A549 (cell line): ENCODE measurements at regions not wholly inside any gene's neighbourhood (a gene's known extent, or its start where the extent isn't known, plus 50 kb on each side); places are given as distances from the start of the nearest gene placed in this dataset.

Experiments used
- BHLHE40 ChIP-seq: IDR thresholded peaks from 2 replicates; pipeline ENCODE4 v1.6.1; 2012; ENCODE audit warnings: low read depth, low read length, inconsistent platforms
- CTCF ChIP-seq: fragments of >200 bp; sonication (Bioruptor Twin); formaldehyde crosslinking; IDR thresholded peaks from 3 replicates; pipeline ENCODE4 v1.5.1; 2016
- ELK1 ChIP-seq: fragments of 150-350 bp; IDR thresholded peaks from 2 replicates; pipeline ENCODE4 v1.6.1; 2014; ENCODE audit warnings: low read depth, mild to moderate bottlenecking, low read length
- EP300 ChIP-seq, 2 experiments: fragments of >200 bp; sonication (Bioruptor Twin); formaldehyde crosslinking; IDR thresholded peaks; 2 replicates in 1 of 2; 3 replicates in 1 of 2; pipeline ENCODE4 v1.6.1; 2016 to 2017
- JUNB ChIP-seq: fragments of >200 bp; sonication (Bioruptor Twin); formaldehyde crosslinking; IDR thresholded peaks from 2 replicates; pipeline ENCODE4 v1.6.1; 2016
- PBX3 ChIP-seq: IDR thresholded peaks from 2 replicates; pipeline ENCODE4 v1.6.1; 2012
- POLR2A ChIP-seq: IDR thresholded peaks from 2 replicates; pipeline ENCODE4 v1.6.1; 2012; ENCODE audit warnings: mild to moderate bottlenecking, low read length
- RAD21 ChIP-seq, 2 experiments: fragments of >200 bp in 1 of 2; sonication (Bioruptor Twin) in 1 of 2; formaldehyde crosslinking in 1 of 2; IDR thresholded peaks in 1 of 2; conservative IDR thresholded peaks in 1 of 2; 2 replicates in 1 of 2; 3 replicates in 1 of 2; pipeline ENCODE4 v1.6.1; 2012 to 2018; ENCODE audit warnings: inconsistent platforms in 1 of 2
- REST ChIP-seq: fragments of 200-600 bp; sonication (generic); IDR thresholded peaks from 2 replicates; pipeline ENCODE4 v1.6.1; 2016; ENCODE audit warnings: antibody characterized with exemption, mild to moderate bottlenecking, moderate library complexity
- USF2 ChIP-seq: fragments of 450-650 bp; IDR thresholded peaks from 2 replicates; pipeline ENCODE4 v1.6.1; 2014; ENCODE audit warnings: antibody characterized with exemption

- TF ChIP-seq USF2 (no peak), CTCF (no peak), ELK1 (no peak), PBX3 (no peak), POLR2A (no peak), REST (no peak), RAD21 (conservative IDR thresholded peaks at IDR 0.05 in 1 of 2, IDR thresholded peaks at IDR 0.05 in 1 of 2) (no peak), BHLHE40 (no peak), JUNB (no peak), EP300 (IDR thresholded peaks at IDR 0.05) (no peak)
Observed at GRCh38 chr18:10167759-10168158, 253.9 kb downstream of the VAPA start.
